ENCODE measurements at regions not wholly inside any gene's neighbourhood (a gene's known extent, or its start where the extent isn't known, plus 50 kb on each side); places are given as distances from the start of the nearest gene placed in this dataset.

DNA sequence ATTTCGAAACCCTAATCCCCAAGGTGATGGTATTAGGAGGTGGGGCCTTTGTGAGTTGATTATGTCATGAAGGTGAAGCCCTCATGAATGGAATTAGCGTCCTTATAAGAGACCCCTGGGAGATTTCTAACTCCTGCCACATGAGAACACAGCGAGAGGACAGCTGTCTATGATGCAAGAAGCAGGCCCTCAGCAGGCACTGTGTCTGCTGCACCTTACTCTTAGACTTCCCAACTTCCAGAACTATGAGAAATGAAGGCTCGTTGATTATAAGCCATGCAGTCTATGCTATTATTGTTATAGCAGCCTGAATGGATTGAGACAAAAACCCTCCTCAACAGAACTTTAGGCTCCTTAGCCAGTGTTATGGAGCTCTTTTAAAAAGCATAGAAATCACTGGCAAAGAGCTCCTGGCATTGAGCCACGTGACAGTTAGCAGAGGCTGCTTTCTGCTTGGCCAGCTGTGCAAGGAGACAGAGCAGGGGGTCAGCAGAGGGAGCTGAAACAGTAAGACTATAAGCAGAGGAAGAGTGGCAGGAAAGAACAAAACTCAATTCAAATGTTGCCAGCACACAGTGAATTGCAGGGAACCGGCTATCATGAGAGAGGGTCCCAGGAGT, 219.2 kb upstream of the FAT1 start:
- TF ChIP-seq SUZ12 (IDR thresholded peaks at IDR 0.05; ENCODE audit: low read length) = no peak
- TF ChIP-seq, protein P1, sequence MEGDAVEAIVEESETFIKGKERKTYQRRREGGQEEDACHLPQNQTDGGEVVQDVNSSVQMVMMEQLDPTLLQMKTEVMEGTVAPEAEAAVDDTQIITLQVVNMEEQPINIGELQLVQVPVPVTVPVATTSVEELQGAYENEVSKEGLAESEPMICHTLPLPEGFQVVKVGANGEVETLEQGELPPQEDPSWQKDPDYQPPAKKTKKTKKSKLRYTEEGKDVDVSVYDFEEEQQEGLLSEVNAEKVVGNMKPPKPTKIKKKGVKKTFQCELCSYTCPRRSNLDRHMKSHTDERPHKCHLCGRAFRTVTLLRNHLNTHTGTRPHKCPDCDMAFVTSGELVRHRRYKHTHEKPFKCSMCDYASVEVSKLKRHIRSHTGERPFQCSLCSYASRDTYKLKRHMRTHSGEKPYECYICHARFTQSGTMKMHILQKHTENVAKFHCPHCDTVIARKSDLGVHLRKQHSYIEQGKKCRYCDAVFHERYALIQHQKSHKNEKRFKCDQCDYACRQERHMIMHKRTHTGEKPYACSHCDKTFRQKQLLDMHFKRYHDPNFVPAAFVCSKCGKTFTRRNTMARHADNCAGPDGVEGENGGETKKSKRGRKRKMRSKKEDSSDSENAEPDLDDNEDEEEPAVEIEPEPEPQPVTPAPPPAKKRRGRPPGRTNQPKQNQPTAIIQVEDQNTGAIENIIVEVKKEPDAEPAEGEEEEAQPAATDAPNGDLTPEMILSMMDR (IDR thresholded peaks at IDR 0.05; ENCODE audit: control extremely low read depth in 1 of 3, insufficient read depth in 1 of 3, low read depth in 1 of 3, low read length in 3 of 3) = no peak
- no peak for TF ChIP-seq POLR2A (IDR thresholded peaks at IDR 0.05; ENCODE audit: control extremely low read depth in 1 of 2, low read depth in 2 of 2, low read length in 2 of 2)
- no peak for TF ChIP-seq FOSL1 (IDR thresholded peaks at IDR 0.05; ENCODE audit: insufficient read depth, low read depth, low read length)
- no peak for TF ChIP-seq EZH2 (IDR thresholded peaks at IDR 0.05; ENCODE audit: low read depth, low read length, severe bottlenecking)
- TF ChIP-seq PHF8 (conservative IDR thresholded peaks at IDR 0.05; ENCODE audit: low read depth, low read length) = no peak
- no peak for TF ChIP-seq EP300 (IDR thresholded peaks at IDR 0.05; ENCODE audit: borderline replicate concordance in 1 of 2, low read depth in 2 of 2, low read length in 2 of 2)
- no peak for TF ChIP-seq CHD2 (IDR thresholded peaks at IDR 0.05; ENCODE audit: low read length)
- TF ChIP-seq, protein P2, sequence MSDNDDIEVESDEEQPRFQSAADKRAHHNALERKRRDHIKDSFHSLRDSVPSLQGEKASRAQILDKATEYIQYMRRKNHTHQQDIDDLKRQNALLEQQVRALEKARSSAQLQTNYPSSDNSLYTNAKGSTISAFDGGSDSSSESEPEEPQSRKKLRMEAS (IDR thresholded peaks at IDR 0.05) = no peak

Data from H1 (cell line).